Activated CD4-positive, alpha-beta T cell treated with anti-CD3 and anti-CD28 coated beads, Interleukin-2, amount 50 U/mL, for 1 hour (primary cell): ENCODE measurements at regions not wholly inside any gene's neighbourhood (a gene's known extent, or its start where the extent isn't known, plus 50 kb on each side); places are given as distances from the start of the nearest gene placed in this dataset.

Experiments used
- DNase-seq: peaks from one replicate; pipeline ENCODE4 v3.0.0-alpha.2; 2020

DNA sequence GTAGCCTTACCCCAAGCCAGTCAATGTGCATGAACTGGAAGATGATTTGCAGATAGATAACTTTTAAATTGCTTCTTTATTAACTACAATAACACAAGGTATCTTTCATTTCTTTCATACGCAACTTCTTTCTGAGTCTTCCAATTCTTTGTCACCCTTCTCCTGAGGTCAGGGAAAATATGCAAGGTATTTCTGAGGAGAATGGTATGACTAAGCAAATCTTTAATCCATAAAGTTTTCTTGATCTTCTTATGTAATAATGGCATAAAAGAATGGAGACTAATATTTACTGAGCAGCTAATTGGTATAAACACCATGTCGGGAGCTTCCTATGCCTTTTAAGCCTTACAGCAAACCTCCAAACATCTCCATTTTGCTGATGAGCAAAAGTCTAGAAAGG is 438.9 kb downstream of the KCNJ2 start:
- no peak for DNase-seq

DNA sequence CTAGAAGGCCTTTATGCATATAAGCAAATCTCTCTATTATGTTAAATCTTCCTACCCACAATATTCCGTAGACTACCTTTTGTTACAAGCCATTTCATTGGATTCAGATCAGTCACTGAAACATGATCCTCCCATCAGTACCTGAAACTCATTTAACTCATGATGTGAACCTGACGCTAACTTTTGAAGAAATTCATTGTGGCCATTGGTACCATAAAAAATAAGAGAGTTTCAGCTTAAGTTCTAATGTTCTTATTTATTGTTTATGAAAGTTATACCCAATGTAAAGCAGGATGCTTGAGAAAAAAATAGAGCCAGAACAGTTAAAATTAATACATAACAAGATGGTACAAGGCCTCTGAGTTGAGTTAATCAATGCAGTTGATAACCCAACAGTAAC is 439.6 kb downstream of the KCNJ2 start:
- no peak for DNase-seq

DNA sequence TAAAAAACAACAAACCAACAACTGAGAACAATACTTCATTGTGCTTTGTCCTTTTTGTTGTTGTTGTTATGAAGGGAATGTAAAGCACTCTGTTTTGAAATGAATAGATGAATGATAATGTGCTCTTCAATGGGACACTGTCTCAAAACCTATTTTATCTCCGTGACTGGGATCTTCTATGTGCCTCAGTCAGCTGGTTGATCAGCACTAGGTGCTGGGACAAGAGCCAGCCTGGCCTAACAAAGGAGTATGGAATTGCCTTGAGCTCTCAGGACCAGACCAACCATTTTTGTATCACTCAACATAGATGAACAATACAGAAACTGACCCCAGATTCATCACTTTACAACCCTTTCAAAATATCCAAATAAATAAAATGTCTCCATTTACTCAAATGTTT is 440.2 kb downstream of the KCNJ2 start:
- no peak for DNase-seq

DNA sequence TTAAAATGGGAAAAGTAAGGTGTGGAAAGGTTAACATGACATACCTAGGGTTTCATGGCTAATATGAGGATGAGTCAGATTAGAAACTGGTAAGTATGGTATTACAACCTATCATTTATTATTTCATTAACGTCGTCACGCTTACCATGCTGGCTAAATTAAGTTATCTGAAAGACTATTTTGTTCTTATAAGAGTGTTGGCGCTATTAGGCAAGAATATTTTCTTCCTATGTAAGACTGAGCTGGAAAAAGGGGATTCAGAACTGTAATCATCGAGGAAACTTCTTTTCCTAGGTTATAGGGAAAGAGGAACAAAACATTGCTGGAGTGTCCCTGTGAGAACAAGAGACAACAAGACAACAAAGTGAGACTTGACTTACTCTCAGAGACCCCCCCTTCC is 440.8 kb downstream of the KCNJ2 start:
- no peak for DNase-seq

DNA sequence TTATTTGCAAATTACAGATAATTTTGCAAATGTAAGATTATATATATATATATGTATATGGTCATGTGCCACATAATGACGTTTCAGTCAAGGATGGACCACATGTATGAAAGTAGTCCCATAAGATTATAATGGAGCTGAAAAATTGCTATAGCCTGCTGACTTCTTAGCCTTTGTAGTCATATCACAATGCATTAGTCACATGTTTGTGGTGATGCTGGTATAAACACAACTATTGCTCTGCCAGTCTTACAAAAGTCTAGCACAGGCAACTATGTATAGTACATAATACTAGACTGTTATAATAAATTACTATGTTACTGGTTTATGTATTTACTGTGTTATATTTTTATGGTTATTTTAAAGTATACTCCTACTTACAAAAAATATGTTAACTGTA is 444.3 kb downstream of the KCNJ2 start:
- DNase-seq = no peak

DNA sequence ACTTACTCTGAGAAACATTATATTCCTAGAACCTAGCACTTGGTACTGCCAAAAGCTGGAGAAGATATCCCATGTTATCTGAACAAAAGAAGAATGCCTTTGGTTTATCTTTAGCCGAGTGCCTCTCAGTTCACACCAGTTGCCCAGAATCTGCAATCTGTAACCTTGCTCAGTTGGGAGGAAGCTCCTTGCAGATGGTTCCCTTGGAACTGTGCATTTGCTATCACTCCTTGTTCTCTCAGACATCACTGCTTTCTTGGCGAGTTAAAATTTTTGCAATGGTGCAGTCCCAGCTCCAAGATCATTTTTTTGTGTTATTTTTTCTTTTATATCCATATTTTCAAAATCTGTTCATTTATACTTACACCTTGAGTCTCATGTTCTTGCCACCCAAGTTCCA is 446.5 kb downstream of the KCNJ2 start:
- no peak for DNase-seq

DNA sequence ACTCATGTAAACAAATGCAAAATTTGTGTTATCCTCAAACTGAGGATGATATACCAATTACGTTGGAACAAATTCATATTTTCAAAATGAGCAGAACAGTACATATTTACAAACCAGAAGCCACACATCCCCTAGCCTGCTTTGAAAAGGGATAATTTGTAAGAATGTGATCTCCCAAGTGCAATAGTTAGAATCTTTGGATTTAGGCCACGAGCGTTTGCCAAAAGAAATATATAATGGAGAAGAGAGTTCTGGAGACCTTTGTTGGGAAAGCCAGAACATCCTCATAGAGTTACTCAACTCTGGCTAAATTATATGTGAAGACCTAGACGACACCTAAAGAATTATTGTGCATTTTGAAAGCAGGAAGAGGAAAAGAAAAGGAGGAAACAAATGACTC is 449.3 kb downstream of the KCNJ2 start:
- DNase-seq = no peak

DNA sequence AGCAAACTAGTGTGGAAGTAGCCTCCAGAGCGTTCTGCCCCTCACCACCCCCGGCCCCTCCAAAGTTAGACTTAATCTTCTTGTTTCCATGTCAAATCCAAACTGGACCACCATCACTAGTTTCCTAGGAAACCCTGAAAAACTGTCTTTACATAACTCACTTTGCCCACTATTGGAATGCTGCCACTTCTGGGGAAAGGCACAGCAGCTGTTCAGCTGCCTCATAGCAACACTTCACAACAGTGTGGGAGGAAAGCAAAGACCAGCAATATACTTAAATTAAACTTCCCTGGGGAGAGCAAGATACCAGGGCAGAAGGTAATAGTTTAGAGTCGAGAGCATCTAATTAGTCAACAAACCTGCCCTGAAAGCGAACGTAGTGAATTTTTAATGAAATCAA is 452.2 kb downstream of the KCNJ2 start:
- DNase-seq = no peak

DNA sequence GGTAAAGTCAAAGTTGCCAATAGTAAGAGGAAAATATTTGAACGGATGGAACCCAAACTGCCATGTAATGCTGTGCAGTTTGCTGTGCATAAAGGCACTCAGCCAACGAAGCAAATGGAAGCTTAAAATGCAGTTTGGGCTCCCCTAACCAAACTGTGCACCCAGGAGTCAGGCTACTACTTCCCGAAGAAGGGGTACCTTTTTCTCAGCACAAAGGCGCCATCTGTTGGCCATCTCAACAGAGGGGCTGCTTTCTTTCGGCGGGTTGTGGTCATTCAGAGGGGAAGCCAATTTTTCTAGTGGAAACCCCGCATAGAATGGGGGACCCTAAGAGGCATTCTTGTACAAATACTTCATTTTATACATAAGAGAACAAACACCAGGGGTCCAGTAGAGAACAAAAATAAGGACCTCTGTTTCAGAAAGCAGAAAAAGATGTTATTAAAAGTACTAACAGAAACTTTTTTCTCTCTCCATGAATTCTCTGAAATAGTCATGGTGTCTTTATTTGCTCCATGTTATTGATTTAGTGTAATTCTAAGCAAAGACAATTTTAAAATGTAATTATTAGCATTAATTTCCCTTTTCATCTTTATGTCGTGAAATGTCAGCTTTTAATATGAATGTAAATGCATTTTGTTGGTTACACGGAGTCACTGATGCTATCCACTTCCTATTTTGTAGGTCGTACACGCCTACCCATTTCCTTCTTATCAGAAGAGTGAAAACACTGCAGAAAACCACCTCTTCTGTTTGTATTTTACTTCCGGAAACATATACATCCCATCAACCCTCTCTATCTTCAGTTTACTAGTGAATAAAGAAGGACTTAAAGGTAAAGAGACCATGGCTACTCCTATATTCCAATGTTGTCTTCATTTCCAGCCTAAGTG is 453.3 kb downstream of the KCNJ2 start:
- DNase-seq = no peak

DNA sequence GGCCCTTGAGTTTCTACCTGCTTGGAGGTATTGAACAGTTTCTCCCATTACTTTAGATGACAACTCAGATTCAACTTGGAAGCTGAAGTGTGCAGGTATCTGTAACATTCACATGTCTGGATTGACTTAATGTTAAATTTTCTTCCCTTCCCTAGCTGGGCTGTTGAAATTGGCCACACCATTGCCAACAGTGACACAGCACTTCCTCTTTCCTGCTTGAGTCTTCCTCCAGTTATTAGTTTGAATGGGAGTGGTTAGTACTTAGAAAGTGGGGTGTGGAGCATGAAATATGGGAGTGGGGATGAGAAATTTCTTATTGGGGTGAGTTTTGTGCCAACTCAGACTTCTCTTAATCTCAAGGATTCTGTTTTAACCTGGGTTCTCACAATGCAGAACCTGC is 454.9 kb downstream of the KCNJ2 start:
- DNase-seq = no peak

DNA sequence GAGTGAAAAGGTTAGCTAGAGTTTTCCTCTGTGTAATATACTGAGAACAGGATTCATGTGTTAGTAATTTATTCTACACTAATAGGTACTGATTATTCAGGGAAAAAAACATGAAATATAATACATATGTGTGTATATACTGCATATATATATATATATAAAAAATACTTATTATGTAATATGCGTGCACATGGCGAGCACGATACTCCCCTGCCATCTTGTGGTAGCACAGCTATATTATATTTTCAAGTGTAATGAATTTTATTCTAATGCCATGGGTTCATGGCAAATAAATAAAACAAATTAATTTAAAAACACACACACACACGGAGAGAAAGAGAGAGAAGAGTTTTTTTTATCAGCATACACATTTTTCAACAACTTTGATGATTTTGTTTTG is 460.6 kb downstream of the KCNJ2 start:
- no peak for DNase-seq

DNA sequence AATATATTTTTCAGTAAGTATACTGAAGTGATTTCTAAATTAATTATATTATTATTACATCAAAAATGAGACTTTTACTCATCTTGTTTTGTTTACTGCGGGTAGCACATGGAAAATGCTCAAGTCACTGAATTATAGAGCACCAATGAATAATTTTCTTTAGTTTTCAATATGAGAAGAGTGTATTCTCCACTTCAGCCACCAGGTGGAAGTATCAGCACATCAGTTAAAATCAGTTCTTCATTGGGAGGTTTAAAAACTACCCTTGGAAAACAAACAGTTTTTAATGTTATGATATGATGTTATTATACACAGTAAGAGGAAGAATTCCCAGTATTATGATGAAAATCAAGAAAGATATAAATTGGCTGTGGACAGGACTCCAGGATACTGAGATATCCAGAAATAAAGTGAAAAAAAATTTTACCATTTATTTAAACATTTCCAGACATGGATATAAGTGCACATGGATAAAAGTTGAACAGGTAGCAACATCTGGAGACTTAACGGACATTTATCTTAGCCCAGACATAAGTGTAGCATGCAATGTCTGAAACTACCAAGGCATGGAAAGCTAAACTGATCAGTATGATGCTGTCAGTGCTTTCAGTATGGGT is 467.3 kb downstream of the KCNJ2 start:
- no peak for DNase-seq

DNA sequence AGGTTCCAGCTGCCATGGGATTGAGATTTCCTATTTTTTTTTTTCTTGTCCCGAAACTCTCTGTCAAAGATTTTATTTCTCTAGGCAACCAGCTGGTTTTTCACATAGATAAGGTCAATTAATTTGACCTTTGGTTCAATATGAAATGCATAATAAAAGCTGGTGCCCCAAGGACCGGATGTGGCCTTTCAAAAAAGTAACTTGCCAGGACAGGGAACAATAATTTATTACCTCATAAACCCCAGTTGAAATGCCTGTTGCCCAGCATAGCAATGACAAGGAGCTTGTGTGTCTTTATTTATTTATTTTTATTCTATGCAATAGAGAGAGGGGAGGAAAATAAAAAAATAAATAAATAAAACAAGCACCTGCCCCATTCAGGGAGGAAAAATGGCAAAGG is 472.7 kb downstream of the KCNJ2 start:
- no peak for DNase-seq

DNA sequence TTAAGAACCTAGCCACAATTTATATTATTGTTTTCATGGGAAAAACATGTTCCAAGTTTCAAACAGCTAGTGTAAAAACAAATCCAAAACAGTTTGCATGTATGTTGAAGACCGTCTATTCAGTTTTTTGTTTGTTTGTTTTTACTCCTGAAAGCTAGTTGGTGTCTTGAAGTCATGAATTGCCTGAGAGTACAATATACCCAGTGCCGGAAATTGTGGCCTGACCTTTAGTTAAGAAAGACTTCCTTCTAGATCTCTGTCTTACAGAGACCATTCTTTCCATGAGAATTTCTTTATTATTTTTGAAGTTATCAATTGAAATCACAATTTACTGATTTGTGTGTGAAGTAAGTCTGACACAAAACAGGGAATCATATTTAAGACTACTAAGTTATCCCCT is 474.8 kb downstream of the KCNJ2 start:
- DNase-seq = no peak

DNA sequence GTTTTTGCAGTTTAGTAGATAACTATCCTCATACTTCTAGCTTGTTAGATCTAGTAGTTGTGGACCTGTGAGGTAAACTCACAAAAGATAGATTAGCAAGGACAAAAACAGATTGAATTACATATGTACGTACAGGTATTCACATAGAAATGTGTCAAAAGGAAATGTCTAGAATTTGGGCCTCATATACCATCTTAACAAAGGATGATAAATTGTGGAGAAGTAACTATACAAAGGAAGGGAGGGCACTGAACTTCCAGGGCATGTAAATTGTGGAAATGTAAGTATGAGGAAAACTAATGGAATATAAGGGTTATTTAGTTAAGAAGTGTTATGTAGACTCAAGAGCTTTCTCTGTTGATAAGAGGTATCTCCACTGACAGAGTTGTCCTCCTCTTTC is 477.3 kb downstream of the KCNJ2 start:
- DNase-seq = no peak

DNA sequence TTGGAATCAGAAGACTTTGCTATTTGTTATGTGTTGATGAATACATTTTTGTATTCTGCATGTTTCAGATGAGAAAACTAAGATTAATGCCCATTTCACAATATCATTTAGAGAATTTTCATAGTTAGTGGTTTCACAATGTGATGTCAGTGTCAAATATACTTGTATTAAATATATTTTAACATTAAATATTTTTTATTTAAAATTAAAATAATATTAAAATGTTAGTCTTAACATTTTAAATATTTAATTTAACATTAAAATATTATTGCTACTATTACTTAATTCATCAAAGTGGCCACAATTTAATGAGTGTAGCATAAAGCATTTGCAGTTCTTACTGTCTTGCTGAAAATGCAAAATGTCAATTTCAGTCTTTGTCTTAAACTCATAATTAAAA is 478.8 kb downstream of the KCNJ2 start:
- DNase-seq = no peak

DNA sequence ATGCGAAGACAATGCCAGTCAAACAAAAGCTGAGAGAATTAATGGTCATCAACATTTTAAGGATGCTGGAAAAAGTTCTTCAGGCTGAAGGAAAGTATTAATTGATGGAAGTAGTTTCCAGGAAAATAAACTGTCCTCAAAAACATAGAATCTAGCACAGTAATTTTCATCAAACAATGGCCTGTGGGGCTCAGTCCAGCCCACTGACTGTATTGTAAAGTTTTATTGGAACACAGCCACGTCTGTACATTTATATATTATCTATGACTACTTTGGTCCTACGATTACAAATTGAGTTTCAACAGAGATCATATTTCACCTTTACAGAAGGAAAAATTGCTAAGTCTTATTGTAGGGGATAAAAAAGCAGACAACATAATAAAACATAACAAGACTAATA is 484.5 kb downstream of the KCNJ2 start:
- no peak for DNase-seq

DNA sequence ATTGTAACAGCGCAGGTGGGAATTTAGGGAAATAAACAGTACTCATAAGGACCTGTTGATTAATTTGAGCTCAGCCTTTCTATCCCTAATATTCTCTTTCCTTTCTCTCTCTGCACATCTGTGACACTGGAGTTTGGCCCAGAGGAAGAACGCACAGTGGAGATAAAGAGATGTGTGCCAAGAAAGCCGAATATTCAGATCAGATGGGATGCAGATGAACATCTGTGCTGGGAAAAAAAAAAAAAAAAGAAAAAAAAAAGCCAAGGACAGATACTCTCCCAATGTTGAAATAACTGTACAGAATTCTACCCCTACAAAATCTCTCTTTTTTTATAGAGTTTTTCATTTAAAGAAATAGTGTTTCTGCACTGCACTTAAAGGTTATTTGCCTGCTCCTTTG is 485.4 kb downstream of the KCNJ2 start:
- no peak for DNase-seq

DNA sequence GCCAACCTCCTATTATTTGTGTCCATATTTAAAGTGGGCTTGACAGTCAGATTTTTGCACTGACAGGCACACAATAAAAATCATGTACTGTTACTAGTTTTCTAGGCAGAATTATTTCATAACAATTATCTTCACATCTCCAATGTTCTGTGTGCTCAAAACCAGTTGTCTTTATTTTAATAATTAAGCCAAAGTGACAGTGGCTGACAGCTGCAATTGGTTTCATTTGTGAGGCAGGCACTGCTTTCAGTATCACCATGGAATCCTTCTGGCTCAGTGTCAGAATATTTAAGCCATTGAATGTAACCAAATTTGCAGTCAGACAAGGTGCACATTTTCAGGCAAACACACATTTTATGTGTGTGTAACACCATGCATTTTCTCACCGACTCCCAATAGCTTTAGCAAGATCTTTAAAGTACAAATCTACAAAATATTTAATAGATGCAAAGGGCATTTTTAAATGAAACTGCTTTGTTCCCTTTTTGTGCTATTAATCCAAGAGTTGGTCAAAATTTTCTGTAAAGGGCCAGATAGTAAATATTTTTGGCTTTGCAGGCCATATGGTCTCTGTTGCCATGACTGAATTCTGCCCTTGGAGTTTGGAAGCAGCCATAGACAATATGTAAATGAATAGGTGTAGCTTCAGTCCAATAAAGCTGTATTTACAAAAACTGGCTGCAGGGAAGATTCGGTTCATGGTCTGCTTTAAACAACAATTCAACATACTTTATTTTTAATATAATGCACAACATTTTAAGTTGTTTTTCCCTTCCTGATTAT is 486.0 kb downstream of the KCNJ2 start:
- no peak for DNase-seq

DNA sequence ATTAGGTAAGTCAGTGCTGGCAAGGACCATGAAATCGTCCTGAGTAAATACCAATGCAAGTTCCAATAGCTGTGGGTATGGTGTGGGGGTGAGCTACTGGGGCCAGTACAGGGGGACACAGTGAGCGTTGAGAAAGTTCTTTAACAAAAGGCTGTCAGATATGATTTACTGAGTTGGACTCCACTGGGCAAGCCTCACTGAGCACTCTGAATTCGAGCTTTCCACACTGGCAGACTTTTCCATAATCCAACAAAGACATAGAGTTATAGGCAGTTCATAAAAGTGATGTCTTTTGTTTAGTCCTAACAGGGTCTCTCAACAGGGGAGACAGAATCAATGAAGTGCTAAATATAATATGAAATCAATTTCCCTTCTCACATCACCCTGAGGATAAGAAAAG is 489.0 kb downstream of the KCNJ2 start:
- no peak for DNase-seq

DNA sequence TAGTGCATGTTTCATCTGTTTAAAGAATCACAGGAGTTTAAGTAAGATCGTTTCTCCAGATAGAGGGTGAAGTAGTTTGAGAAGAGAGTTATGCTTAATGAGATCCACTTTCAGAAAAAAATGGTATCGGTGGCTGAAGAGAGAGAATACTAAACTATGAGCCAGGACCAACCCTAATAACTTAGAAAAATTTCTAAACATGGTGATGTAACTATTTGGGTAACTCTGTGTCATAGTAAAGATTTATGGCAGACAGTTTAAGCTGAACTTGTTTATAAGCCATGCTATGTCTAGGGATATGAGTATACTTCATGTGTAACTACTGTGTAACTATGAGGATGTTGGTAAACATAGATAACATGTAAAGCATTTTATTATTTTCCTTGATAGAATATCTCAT is 489.5 kb downstream of the KCNJ2 start:
- DNase-seq = no peak

DNA sequence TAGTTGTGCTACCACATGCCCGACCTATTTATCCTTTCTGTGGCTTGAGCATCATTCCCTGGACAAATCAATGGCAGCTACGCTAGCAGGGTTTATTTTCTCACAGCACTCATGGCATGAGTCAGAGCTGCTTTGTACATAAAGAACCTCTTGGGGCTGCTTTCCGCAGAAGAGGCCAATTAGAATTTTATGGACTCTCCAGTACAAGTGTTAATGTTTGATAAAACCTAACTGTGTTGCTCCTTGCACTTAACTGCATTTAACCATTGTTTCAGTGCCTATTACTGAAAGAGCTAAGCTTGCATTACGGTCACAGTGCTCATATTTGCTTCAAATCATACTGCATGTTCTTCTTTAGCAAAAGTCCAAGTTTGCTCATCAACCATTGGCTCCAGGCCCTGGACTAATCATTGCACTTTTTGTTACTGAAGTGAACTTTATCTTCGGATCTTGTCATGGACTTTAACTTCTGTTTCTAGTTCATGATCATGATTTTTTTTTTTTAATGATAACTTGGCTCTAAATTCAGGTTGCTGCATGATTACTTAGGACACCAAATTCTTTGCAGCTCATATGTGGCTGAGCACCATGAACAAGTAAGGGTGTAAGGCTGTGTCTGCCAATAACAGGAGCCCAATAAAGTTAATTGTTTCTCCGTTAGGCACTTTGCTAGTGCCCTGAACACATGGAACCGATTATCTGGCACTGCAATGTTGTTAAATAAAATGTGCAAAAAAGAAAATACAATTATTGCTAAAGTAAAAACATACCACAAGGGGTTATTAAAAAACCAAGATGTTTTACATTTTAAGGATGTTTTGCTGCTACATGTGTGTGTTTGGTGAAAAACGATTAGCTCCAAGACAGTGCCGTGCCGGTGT is 492.2 kb downstream of the KCNJ2 start:
- DNase-seq = no peak
